ENCODE measurements at regions not wholly inside any gene's neighbourhood (a gene's known extent, or its start where the extent isn't known, plus 50 kb on each side); places are given as distances from the start of the nearest gene placed in this dataset.

DNA sequence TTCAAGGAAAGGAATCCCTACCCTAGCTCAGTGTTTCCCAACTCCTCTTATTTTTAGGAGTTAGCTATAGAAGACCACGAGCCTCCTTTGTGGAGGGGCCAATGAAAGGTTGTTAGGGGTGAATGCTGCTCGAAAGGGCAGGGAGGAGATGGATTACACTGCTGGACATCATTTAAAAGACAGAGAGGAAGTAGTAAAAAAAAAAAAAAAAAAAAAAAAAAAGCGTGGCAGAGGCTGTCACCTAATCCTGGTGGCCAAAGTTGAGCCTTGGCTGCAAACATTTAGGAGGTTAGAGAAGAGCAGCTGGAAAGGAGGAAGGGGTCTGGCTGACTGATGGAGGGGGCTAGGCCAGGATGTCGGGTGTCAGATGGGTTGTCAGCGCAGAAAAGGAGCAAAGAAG, 139.0 kb upstream of the KLF7 start:
- Histone ChIP-seq H3K36me3 (ENCODE audit: low read depth) (no peaks in the 10 kb centered on the region), H3K9me3 (ENCODE audit: low read depth) (no peaks in the 10 kb centered on the region), H3K4me3 (no peak overlapping the region), H3K9ac (no peak overlapping the region), H3F3A (ENCODE audit: insufficient read depth) (no peaks in the 10 kb centered on the region), H3K27ac (no peak overlapping the region), H4K20me1 (ENCODE audit: insufficient read depth) (no peaks in the 10 kb centered on the region), H3K9me2 (ENCODE audit: insufficient read depth) (no peaks in the 10 kb centered on the region; the same call in 1 of the 2 replicates), H2AFZ (no peak overlapping the region), H3K79me2 (ENCODE audit: insufficient read depth) (no peaks in the 10 kb centered on the region), H3K4me1 (ENCODE audit: insufficient read depth) (no peaks in the 10 kb centered on the region), H3K27me3 (replicated peaks; ENCODE audit: insufficient read depth) (no peaks in the 10 kb centered on the region), H3K4me2 (ENCODE audit: unreplicated experiment) (no peak overlapping the region)
- TF ChIP-seq EZH2 (IDR thresholded peaks at IDR 0.05; ENCODE audit: insufficient read depth, poor library complexity, severe bottlenecking) (no peak), EZH2phosphoT487 (IDR thresholded peaks at IDR 0.05; ENCODE audit: insufficient read depth, low read depth) (no peak)
- in situ Hi-C loops (cut with MboI): no loop called here
- DNase-seq: no peak
- WGBS, 2 experiments (ENCODE audit: low coverage in 1 of 2, low lambda C conversion rate in 2 of 2, missing lambda C conversion rate in 2 of 2): 74 to 78% methylated on average over 4 to 5 of the region's 5 CpGs

DNA sequence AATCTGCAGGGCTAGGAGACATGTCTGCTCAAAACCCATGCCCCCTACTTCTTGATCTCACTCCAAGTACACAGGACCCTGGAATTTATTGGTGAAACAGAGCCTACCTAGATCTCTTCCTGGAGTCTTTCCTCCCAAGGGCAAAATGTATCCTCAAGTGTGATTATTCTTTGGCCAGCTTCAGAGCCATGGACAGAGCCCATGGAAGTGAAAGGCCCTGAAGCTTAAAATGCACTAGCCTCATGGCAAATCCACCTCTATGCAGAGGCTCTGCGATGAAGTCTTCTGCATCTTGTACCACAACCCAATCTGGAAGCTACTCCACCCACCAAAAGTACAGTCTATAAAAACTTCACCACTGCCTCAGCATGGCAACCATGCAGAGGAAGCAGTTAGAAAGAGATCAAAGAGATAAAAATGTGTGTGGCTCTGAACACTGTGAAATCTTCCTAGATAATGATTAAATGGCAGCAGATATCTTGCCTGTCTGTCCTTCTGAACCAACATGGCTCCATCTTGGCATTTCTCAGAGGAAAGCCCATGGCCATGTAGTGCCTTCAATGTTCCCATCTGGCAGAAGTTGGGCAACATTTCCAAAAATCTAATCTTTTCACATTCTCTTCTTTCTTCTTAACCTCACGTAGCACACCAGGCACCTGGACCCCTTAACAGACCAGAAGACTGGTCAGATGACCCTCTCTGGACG, 142.9 kb upstream of the KLF7 start:
- DNase-seq: no peak
- H3K4me1 ChIP-seq (ENCODE audit: insufficient read depth): peaks cover 15% of the 10 kb centered on the region
- no peaks in the 10 kb centered on the region for H3K36me3 ChIP-seq (ENCODE audit: low read depth)
- H4K20me1 ChIP-seq (ENCODE audit: insufficient read depth): no peaks in the 10 kb centered on the region
- no peak overlapping the region for H3K27ac ChIP-seq
- H3K79me2 ChIP-seq (ENCODE audit: insufficient read depth): no peaks in the 10 kb centered on the region
- H3K9me3 ChIP-seq (ENCODE audit: low read depth): no peaks in the 10 kb centered on the region
- H3F3A ChIP-seq (ENCODE audit: insufficient read depth): peaks cover 18% of the 10 kb centered on the region
- in situ Hi-C loops (cut with MboI): no loop called here
- H3K27me3 ChIP-seq (replicated peaks; ENCODE audit: insufficient read depth): no peaks in the 10 kb centered on the region
- H3K4me2 ChIP-seq (ENCODE audit: unreplicated experiment): no peak overlapping the region
- H3K9me2 ChIP-seq (ENCODE audit: insufficient read depth): no peaks in the 10 kb centered on the region
- H3K4me3 ChIP-seq: no peak overlapping the region
- H3K9ac ChIP-seq: no peak overlapping the region
- no peak overlapping the region for H2AFZ ChIP-seq
- 91 to 97% methylated on average over 3 of the region's 3 CpGs for WGBS, 2 experiments (ENCODE audit: low coverage in 1 of 2, low lambda C conversion rate in 2 of 2, missing lambda C conversion rate in 2 of 2)
- TF ChIP-seq EZH2phosphoT487 (IDR thresholded peaks at IDR 0.05; ENCODE audit: insufficient read depth, low read depth) (no peak), EZH2 (IDR thresholded peaks at IDR 0.05; ENCODE audit: insufficient read depth, poor library complexity, severe bottlenecking) (no peak)

DNA sequence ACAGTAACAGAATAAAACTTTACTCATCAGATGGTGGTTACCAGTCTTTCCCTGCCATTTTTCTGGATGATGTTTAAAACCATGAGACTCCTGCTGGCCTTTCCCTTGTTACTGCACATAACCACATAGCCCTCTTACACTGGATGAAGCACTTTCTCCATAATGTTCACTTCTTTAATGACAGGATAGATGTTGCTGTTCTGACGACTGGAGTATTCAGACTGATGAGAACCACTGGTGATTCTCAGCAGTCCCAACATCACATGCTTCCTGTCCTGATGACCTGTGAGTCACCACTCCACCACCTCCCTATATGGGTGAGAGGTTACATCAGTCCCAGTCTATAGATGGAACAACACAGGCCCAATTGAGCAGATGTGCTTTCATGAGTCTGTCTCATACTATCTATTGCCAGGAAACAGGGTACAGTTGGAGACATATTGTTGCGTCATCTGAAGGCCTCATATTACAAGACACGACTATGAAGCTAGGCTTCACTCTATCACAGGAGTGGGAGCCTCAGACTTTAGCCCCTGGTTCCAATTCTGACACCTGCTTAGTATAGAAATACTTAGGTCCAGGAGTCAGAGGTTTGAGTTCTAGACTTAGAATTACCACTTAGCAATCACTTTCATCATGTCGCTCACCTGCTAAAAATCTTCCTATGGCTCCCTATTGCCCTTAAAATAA, 145.7 kb upstream of the KLF7 start:
- Histone ChIP-seq H3K27me3 (replicated peaks; ENCODE audit: insufficient read depth) (no peaks in the 10 kb centered on the region), H3K9ac (peak overlapping the region; percentile 52), H3F3A (ENCODE audit: insufficient read depth) (peaks cover 18% of the 10 kb centered on the region), H3K36me3 (ENCODE audit: low read depth) (no peaks in the 10 kb centered on the region), H4K20me1 (ENCODE audit: insufficient read depth) (no peaks in the 10 kb centered on the region), H3K4me3 (0 out of 2 replicates have a peak overlapping the region, but pooled peaks have one; percentile 0), H3K9me3 (ENCODE audit: low read depth) (no peaks in the 10 kb centered on the region), H3K27ac (peak overlapping the region; percentile 79), H3K4me1 (ENCODE audit: insufficient read depth) (peaks cover 15% of the 10 kb centered on the region), H3K4me2 (ENCODE audit: unreplicated experiment) (peak overlapping the region; percentile 49), H3K9me2 (ENCODE audit: insufficient read depth) (no peaks in the 10 kb centered on the region), H2AFZ (peak overlapping the region; percentile 32), H3K79me2 (ENCODE audit: insufficient read depth) (no peaks in the 10 kb centered on the region)
- in situ Hi-C loops (cut with MboI): no loop called here
- peak; percentile 96 for DNase-seq
- 25 to 30% methylated on average over 4 of the region's 4 CpGs for WGBS, 2 experiments (ENCODE audit: low coverage in 1 of 2, low lambda C conversion rate in 2 of 2, missing lambda C conversion rate in 2 of 2)
- no peak for TF ChIP-seq EZH2 (IDR thresholded peaks at IDR 0.05; ENCODE audit: insufficient read depth, poor library complexity, severe bottlenecking)
- TF ChIP-seq EZH2phosphoT487 (IDR thresholded peaks at IDR 0.05; ENCODE audit: insufficient read depth, low read depth): no peak

GRCh38 chr2:207312006-207312356, 146.2 kb upstream of the KLF7 start:
- peak overlapping the region; percentile 48; the same call in 1 of the 2 replicates for H3K9ac ChIP-seq
- no peaks in the 10 kb centered on the region for H3K36me3 ChIP-seq (ENCODE audit: low read depth)
- peaks cover 18% of the 10 kb centered on the region for H3F3A ChIP-seq (ENCODE audit: insufficient read depth)
- in situ Hi-C loops (cut with MboI): no loop called here
- no peak for DNase-seq
- peak overlapping the region; percentile 32 for H2AFZ ChIP-seq
- TF ChIP-seq EZH2 (IDR thresholded peaks at IDR 0.05; ENCODE audit: insufficient read depth, poor library complexity, severe bottlenecking) (no peak), EZH2phosphoT487 (IDR thresholded peaks at IDR 0.05; ENCODE audit: insufficient read depth, low read depth) (no peak)
- no peaks in the 10 kb centered on the region for H3K9me3 ChIP-seq (ENCODE audit: low read depth)
- H3K27ac ChIP-seq: peak overlapping the region; percentile 79
- no peaks in the 10 kb centered on the region for H3K79me2 ChIP-seq (ENCODE audit: insufficient read depth)
- no peak overlapping the region for H3K4me3 ChIP-seq
- H3K4me1 ChIP-seq (ENCODE audit: insufficient read depth): peaks cover 15% of the 10 kb centered on the region
- no peaks in the 10 kb centered on the region for H3K9me2 ChIP-seq (ENCODE audit: insufficient read depth)
- H4K20me1 ChIP-seq (ENCODE audit: insufficient read depth): no peaks in the 10 kb centered on the region
- no peaks in the 10 kb centered on the region for H3K27me3 ChIP-seq (replicated peaks; ENCODE audit: insufficient read depth)
- H3K4me2 ChIP-seq (ENCODE audit: unreplicated experiment): peak overlapping the region; percentile 22
